Ascending aorta (tissue), 2 donors: ENCODE measurements at regions not wholly inside any gene's neighbourhood (a gene's known extent, or its start where the extent isn't known, plus 50 kb on each side); places are given as distances from the start of the nearest gene placed in this dataset.
"Not testable (repeated sequence)": the region's sequence is repeated elsewhere in the genome, so short reads cannot be mapped to it uniquely, and the experiment has no call there.

Experiments
- DNase-seq, 2 donors: peaks; one replicate each; pipeline ENCODE4 v3.0.0-alpha.2; 2019; ENCODE audit warnings: low spot score in 2 of 2
- H3K27ac ChIP-seq, 2 donors: fragments of 200-600 bp; sonication (generic); one replicate each; pipeline ENCODE4 v1.5.1; 2016 to 2017; ENCODE audit warnings: mild to moderate bottlenecking in 1 of 2
- H3K27me3 ChIP-seq: fragments of 200-600 bp; sonication (generic); one replicate; pipeline ENCODE4 v1.5.1; 2017
- H3K36me3 ChIP-seq, 2 donors: fragments of 200-600 bp; sonication (generic); one replicate each; pipeline ENCODE4 v1.5.1; 2016
- H3K4me1 ChIP-seq, 2 donors: fragments of 200-600 bp; sonication (generic); one replicate each; pipeline ENCODE4 v1.5.1; 2016 to 2017; ENCODE audit warnings: mild to moderate bottlenecking in 1 of 2
- H3K4me3 ChIP-seq, 2 donors: fragments of 200-600 bp; sonication (generic); one replicate each; pipeline ENCODE4 v1.5.1; 2016 to 2017; ENCODE audit warnings: mild to moderate bottlenecking in 1 of 2
- H3K9me3 ChIP-seq, 2 donors: fragments of 200-600 bp; sonication (generic); one replicate each; pipeline ENCODE4 v1.5.1; 2016
- CTCF ChIP-seq, 3 experiments: fragments of 200-600 bp in 2 of 3; fragments of 450-650 bp in 1 of 3; sonication (generic) in 2 of 3; IDR thresholded peaks; one replicate each; pipeline ENCODE4 v1.5.1; 2016 to 2019; ENCODE audit warnings: antibody characterized with exemption in 3 of 3, mild to moderate bottlenecking in 1 of 3, moderate library complexity in 1 of 3
- intact Hi-C: fragments of 100-400 bp; cut with DNase I; formaldehyde crosslinking; loops from one replicate; pipeline ENCODE4 v1.15.1; 2023

GRCh38 chr4:154907345-154908045, 126.4 kb downstream of the RBM46 start:
- H3K9me3 ChIP-seq, H3K27me3 ChIP-seq, H3K36me3 ChIP-seq, H3K27ac ChIP-seq, H3K4me1 ChIP-seq, intact Hi-C loops, DNase-seq, H3K4me3 ChIP-seq: not testable (repeated sequence)

- intact Hi-C loops, result no loop called here
- no peak for TF ChIP-seq CTCF (IDR thresholded peaks at IDR 0.05)
- Histone ChIP-seq H3K27ac (no peak overlapping the region), H3K36me3 (no peaks in the 10 kb centered on the region), H3K9me3 (no peaks in the 10 kb centered on the region), H3K4me1 (no peaks in the 10 kb centered on the region), H3K27me3 (no peaks in the 10 kb centered on the region), H3K4me3 (no peak overlapping the region)
- DNase-seq, result no peak
Observed at GRCh38 chr4:154908168-154908567, 127.1 kb downstream of the RBM46 start.

- no peaks in the 10 kb centered on the region for H3K36me3 ChIP-seq
- TF ChIP-seq CTCF (IDR thresholded peaks at IDR 0.05), result no peak
- no peaks in the 10 kb centered on the region for H3K9me3 ChIP-seq
- H3K27ac ChIP-seq, result no peak overlapping the region
- no peaks in the 10 kb centered on the region for H3K4me1 ChIP-seq
- no peak overlapping the region for H3K4me3 ChIP-seq
- no peaks in the 10 kb centered on the region for H3K27me3 ChIP-seq
- intact Hi-C loops, result no loop called here
- DNase-seq, result no peak
Observed at GRCh38 chr4:154911097-154911496, 130.0 kb downstream of the RBM46 start.

- intact Hi-C loops, result no loop called here
- no peak overlapping the region for H3K4me3 ChIP-seq
- H3K27me3 ChIP-seq, result no peaks in the 10 kb centered on the region
- H3K27ac ChIP-seq, result no peak overlapping the region
- no peaks in the 10 kb centered on the region for H3K9me3 ChIP-seq
- no peak for DNase-seq
- H3K4me1 ChIP-seq, result no peaks in the 10 kb centered on the region
- TF ChIP-seq CTCF (IDR thresholded peaks at IDR 0.05), result no peak
- H3K36me3 ChIP-seq, result no peaks in the 10 kb centered on the region
Observed at GRCh38 chr4:154911608-154912098, 130.6 kb downstream of the RBM46 start.

- Histone ChIP-seq H3K27me3 (no peaks in the 10 kb centered on the region), H3K9me3 (no peaks in the 10 kb centered on the region), H3K27ac (no peak overlapping the region), H3K4me1 (no peaks in the 10 kb centered on the region), H3K4me3 (no peak overlapping the region), H3K36me3 (no peaks in the 10 kb centered on the region)
- no peak for DNase-seq
- intact Hi-C loops, result no loop called here
- TF ChIP-seq CTCF (IDR thresholded peaks at IDR 0.05), result no peak
Observed at GRCh38 chr4:154916068-154916467, 135.0 kb downstream of the RBM46 start.

GRCh38 chr4:154927126-154927680, 146.1 kb downstream of the RBM46 start:
- intact Hi-C loops, result no loop called here
- no peaks in the 10 kb centered on the region for H3K4me1 ChIP-seq
- no peak for TF ChIP-seq CTCF (IDR thresholded peaks at IDR 0.05)
- no peak for DNase-seq
- no peak overlapping the region for H3K4me3 ChIP-seq
- H3K9me3 ChIP-seq, result no peaks in the 10 kb centered on the region
- H3K27me3 ChIP-seq, result no peaks in the 10 kb centered on the region
- no peaks in the 10 kb centered on the region for H3K36me3 ChIP-seq
- H3K27ac ChIP-seq, result no peak overlapping the region
